Tibial artery (tissue), 4 donors: ENCODE measurements at regions not wholly inside any gene's neighbourhood (a gene's known extent, or its start where the extent isn't known, plus 50 kb on each side); places are given as distances from the start of the nearest gene placed in this dataset.
"Not testable (repeated sequence)": the region's sequence is repeated elsewhere in the genome, so short reads cannot be mapped to it uniquely, and the experiment has no call there.

ENCODE experiments used
- DNase-seq, 2 donors: peaks; one replicate each; pipeline ENCODE4 v3.0.0-alpha.2; 2019
- H3K27ac ChIP-seq, 2 donors: fragments of 200-600 bp; sonication (generic) in 1 of 2; 1 replicate in 1 of 2; 2 replicates in 1 of 2; pipeline ENCODE4 v1.5.1; 2018 to 2019; ENCODE audit warnings: mild to moderate bottlenecking in 1 of 2
- H3K27me3 ChIP-seq, 2 donors: fragments of 200-600 bp; sonication (generic) in 1 of 2; one replicate each; pipeline versions ENCODE4 v1.5.1 to v1.6.0; 2016 to 2019
- H3K36me3 ChIP-seq, 3 donors: fragments of 200-600 bp; sonication (generic) in 2 of 3; one replicate each; pipeline ENCODE4 v1.5.1; 2016 to 2019; ENCODE audit warnings: mild to moderate bottlenecking in 2 of 3
- H3K4me1 ChIP-seq, 4 donors: fragments of 200-600 bp; sonication (generic) in 2 of 4; 1 replicate in 3 of 4; 2 replicates in 1 of 4; pipeline ENCODE4 v1.5.1; 2016 to 2019
- H3K4me3 ChIP-seq, 2 donors: fragments of 200-600 bp; sonication (generic) in 1 of 2; 1 replicate in 1 of 2; 2 replicates in 1 of 2; pipeline ENCODE4 v1.5.1; 2018 to 2019; ENCODE audit warnings: mild to moderate bottlenecking in 2 of 2
- H3K9me3 ChIP-seq, 3 donors: fragments of 200-600 bp; sonication (generic) in 1 of 3; one replicate each; pipeline ENCODE4 v1.5.1; 2016 to 2019
- CTCF ChIP-seq, 2 experiments: fragments of 200-600 bp in 1 of 2; fragments of 450-650 bp in 1 of 2; IDR thresholded peaks; one replicate each; pipeline ENCODE4 v1.5.1; 2017 to 2019; ENCODE audit warnings: antibody characterized with exemption in 2 of 2, mild to moderate bottlenecking in 1 of 2, moderate library complexity in 1 of 2
- intact Hi-C: fragments of 100-400 bp; cut with DNase I; formaldehyde crosslinking; loops from one replicate; pipeline ENCODE4 v1.15.0; 2023; ENCODE audit warnings: low total_unique reads

GRCh38 chr14:58994130-58994529, 194.3 kb upstream of the DAAM1 start:
- intact Hi-C loops = no loop called here
- no peaks in the 10 kb centered on the region for H3K9me3 ChIP-seq
- no peaks in the 10 kb centered on the region for H3K4me1 ChIP-seq
- H3K4me3 ChIP-seq = no peak overlapping the region
- no peak for DNase-seq
- no peaks in the 10 kb centered on the region for H3K36me3 ChIP-seq
- TF ChIP-seq CTCF (IDR thresholded peaks at IDR 0.05) = no peak
- H3K27me3 ChIP-seq = no peaks in the 10 kb centered on the region
- no peak overlapping the region for H3K27ac ChIP-seq

- H3K27me3 ChIP-seq = no peaks in the 10 kb centered on the region
- no peak for DNase-seq
- intact Hi-C loops = no loop called here
- H3K36me3 ChIP-seq = no peaks in the 10 kb centered on the region
- H3K4me3 ChIP-seq = no peak overlapping the region
- H3K27ac ChIP-seq = no peak overlapping the region
- H3K9me3 ChIP-seq = no peaks in the 10 kb centered on the region
- H3K4me1 ChIP-seq = no peaks in the 10 kb centered on the region
- no peak for TF ChIP-seq CTCF (IDR thresholded peaks at IDR 0.05)
Measured at GRCh38 chr14:59004012-59004411, 184.5 kb upstream of the DAAM1 start.

GRCh38 chr14:59006179-59006578, 182.3 kb upstream of the DAAM1 start:
- H3K27me3 ChIP-seq, H3K4me3 ChIP-seq, intact Hi-C loops, H3K4me1 ChIP-seq, H3K9me3 ChIP-seq, H3K27ac ChIP-seq, H3K36me3 ChIP-seq, DNase-seq: not testable (repeated sequence)

GRCh38 chr14:59009967-59010366, 178.5 kb upstream of the DAAM1 start:
- Histone ChIP-seq H3K36me3 (no peaks in the 10 kb centered on the region), H3K27me3 (no peaks in the 10 kb centered on the region), H3K27ac (no peak overlapping the region), H3K4me3 (no peak overlapping the region), H3K9me3 (peaks cover 0 to 28% (median 15%) of the 10 kb centered on the region in 3 donors), H3K4me1 (no peaks in the 10 kb centered on the region)
- DNase-seq = no peak
- intact Hi-C loops = no loop called here
- TF ChIP-seq CTCF (IDR thresholded peaks at IDR 0.05) = no peak

GRCh38 chr14:59013672-59014298, 174.7 kb upstream of the DAAM1 start:
- Histone ChIP-seq H3K4me1 (no peaks in the 10 kb centered on the region), H3K27ac (no peak overlapping the region), H3K27me3 (no peaks in the 10 kb centered on the region), H3K9me3 (peaks cover 0 to 28% (median 15%) of the 10 kb centered on the region in 3 donors), H3K36me3 (no peaks in the 10 kb centered on the region), H3K4me3 (no peak overlapping the region)
- DNase-seq = no peak
- no peak for TF ChIP-seq CTCF (IDR thresholded peaks at IDR 0.05)
- intact Hi-C loops = no loop called here

GRCh38 chr14:59015482-59015881, 173.0 kb upstream of the DAAM1 start:
- H3K27ac ChIP-seq = no peak overlapping the region
- H3K9me3 ChIP-seq = peaks cover 0 to 28% (median 15%) of the 10 kb centered on the region in 3 donors
- H3K27me3 ChIP-seq = no peaks in the 10 kb centered on the region
- no peaks in the 10 kb centered on the region for H3K36me3 ChIP-seq
- H3K4me1 ChIP-seq = no peaks in the 10 kb centered on the region
- DNase-seq = no peak
- H3K4me3 ChIP-seq = no peak overlapping the region
- TF ChIP-seq CTCF (IDR thresholded peaks at IDR 0.05) = no peak
- intact Hi-C loops = no loop called here
